Nephron (organoid): ENCODE measurements at regions not wholly inside any gene's neighbourhood (a gene's known extent, or its start where the extent isn't known, plus 50 kb on each side); places are given as distances from the start of the nearest gene placed in this dataset.

Experiments used
- H3K27ac Mint-ChIP-seq, 3 experiments: 2 replicates each; pipeline ENCODE4 v1.8.0; 2020; ENCODE audit warnings: mixed read lengths in 3 of 3, mild to moderate bottlenecking in 2 of 3, moderate library complexity in 1 of 3
- H3K27me3 Mint-ChIP-seq: 2 replicates; pipeline ENCODE4 v1.8.0; 2021; ENCODE audit warnings: low read depth, mild to moderate bottlenecking, moderate library complexity, mixed read lengths
- H3K36me3 Mint-ChIP-seq: 2 replicates; pipeline ENCODE4 v1.8.0; 2020; ENCODE audit warnings: low read depth, mixed read lengths
- H3K4me1 Mint-ChIP-seq: 2 replicates; pipeline ENCODE4 v1.8.0; 2020; ENCODE audit warnings: mixed read lengths
- H3K4me3 Mint-ChIP-seq, 3 experiments: 2 replicates each; pipeline ENCODE4 v1.8.0; 2020; ENCODE audit warnings: mild to moderate bottlenecking in 3 of 3, mixed read lengths in 3 of 3, moderate library complexity in 2 of 3
- H3K9me3 Mint-ChIP-seq: 2 replicates; pipeline ENCODE4 v1.8.0; 2020; ENCODE audit warnings: mixed read lengths
- TF ChIP-seq, protein P1 (sequence below), 3 experiments: fragments of 200-600 bp; sonication (generic); IDR thresholded peaks; one replicate each; pipeline ENCODE4 v1.5.0; 2021; ENCODE audit warnings: antibody characterized with exemption in 3 of 3; ENCODE audit not compliant: unreplicated experiment in 3 of 3

DNA sequence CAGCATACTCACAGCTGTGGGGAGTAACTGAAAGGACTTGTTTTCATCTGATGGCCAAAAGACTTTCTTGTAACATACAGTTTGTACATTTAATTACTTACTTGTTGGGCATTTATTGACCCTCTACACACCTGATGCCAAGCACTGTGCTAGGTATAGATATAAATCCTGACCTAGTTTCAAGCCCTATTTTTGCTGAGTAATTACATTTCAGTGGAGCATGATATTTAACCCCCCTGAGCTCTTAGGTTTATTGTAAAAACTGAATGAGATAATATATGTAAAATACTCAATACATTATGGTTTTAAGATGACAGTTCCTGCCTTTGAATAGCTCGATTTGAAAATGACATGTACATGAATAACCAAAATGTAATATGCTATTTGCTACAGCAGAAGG is 68.1 kb upstream of the SLC12A2 start:
- Mint-ChIP-seq H3K27me3 (no peaks in the 10 kb centered on the region), H3K9me3 (no peaks in the 10 kb centered on the region)

DNA sequence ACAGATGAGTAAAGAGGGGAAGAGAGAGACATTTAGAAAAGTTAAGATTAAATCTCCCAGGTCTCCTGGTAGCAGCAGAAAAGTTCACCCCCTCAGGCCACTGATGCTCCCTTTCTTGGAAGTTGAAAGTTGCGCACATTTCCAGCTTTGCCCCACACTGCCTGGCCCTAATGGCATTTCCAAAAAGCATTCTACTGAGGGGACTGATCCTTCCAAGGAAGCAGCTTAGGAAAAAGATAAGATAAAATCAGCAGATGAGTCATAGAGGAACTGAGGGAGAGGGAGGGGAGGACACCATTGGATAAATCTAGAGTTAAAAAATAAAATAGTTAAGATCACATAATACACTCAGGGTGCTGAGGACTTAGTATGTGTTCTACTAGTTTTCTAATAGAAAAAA is 67.6 kb upstream of the SLC12A2 start:
- peaks cover 11% of the 10 kb centered on the region for H3K4me1 Mint-ChIP-seq
- H3K27ac Mint-ChIP-seq: no peak overlapping the region
- TF ChIP-seq, protein P1, sequence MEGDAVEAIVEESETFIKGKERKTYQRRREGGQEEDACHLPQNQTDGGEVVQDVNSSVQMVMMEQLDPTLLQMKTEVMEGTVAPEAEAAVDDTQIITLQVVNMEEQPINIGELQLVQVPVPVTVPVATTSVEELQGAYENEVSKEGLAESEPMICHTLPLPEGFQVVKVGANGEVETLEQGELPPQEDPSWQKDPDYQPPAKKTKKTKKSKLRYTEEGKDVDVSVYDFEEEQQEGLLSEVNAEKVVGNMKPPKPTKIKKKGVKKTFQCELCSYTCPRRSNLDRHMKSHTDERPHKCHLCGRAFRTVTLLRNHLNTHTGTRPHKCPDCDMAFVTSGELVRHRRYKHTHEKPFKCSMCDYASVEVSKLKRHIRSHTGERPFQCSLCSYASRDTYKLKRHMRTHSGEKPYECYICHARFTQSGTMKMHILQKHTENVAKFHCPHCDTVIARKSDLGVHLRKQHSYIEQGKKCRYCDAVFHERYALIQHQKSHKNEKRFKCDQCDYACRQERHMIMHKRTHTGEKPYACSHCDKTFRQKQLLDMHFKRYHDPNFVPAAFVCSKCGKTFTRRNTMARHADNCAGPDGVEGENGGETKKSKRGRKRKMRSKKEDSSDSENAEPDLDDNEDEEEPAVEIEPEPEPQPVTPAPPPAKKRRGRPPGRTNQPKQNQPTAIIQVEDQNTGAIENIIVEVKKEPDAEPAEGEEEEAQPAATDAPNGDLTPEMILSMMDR (IDR thresholded peaks at IDR 0.05; ENCODE audit: unreplicated experiment in 3 of 3): no peak
- no peaks in the 10 kb centered on the region for H3K9me3 Mint-ChIP-seq
- no peak overlapping the region for H3K4me3 Mint-ChIP-seq
- no peaks in the 10 kb centered on the region for H3K27me3 Mint-ChIP-seq
- H3K36me3 Mint-ChIP-seq: no peaks in the 10 kb centered on the region

More for the DNA sequence above, 68.1 kb upstream of the SLC12A2 start:
- Mint-ChIP-seq H3K4me1 (peaks cover 11% of the 10 kb centered on the region), H3K4me3 (no peak overlapping the region), H3K36me3 (no peaks in the 10 kb centered on the region), H3K27ac (no peak overlapping the region)
- TF ChIP-seq, protein P1 (IDR thresholded peaks at IDR 0.05; ENCODE audit: unreplicated experiment in 3 of 3): no peak

DNA sequence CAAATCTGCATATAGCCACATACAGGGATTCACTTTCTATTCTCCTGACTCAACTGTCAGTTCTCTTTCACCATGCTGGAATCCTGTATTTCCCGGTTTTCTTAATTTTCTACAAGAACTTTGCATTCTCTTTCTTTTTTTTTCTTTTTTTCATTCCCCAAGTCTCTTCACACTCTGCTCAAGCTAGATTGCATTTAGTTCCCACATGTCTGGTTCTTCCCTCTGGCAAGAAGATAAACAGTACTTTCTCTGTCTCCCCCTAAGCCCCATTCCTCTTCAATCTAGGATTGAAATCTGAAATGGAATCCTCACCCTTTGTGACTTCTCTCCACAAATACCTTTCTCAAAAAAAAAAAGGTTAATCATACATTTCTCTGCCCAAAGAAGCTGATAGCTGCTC is 64.2 kb upstream of the SLC12A2 start:
- TF ChIP-seq, protein P1 (IDR thresholded peaks at IDR 0.05; ENCODE audit: unreplicated experiment in 3 of 3): no peak
- Mint-ChIP-seq H3K36me3 (peaks cover 15% of the 10 kb centered on the region), H3K4me3 (no peak overlapping the region), H3K27me3 (no peaks in the 10 kb centered on the region), H3K27ac (no peak overlapping the region), H3K4me1 (peaks cover 11% of the 10 kb centered on the region), H3K9me3 (peaks cover 5% of the 10 kb centered on the region)

- Mint-ChIP-seq H3K4me3 (no peak overlapping the region), H3K9me3 (peaks cover 5% of the 10 kb centered on the region), H3K27me3 (no peaks in the 10 kb centered on the region), H3K36me3 (peaks cover 15% of the 10 kb centered on the region), H3K27ac (no peak overlapping the region), H3K4me1 (peaks cover 6% of the 10 kb centered on the region)
- TF ChIP-seq, protein P1 (IDR thresholded peaks at IDR 0.05; ENCODE audit: unreplicated experiment in 3 of 3): no peak
Measured at GRCh38 chr5:128020012-128020411, 63.6 kb upstream of the SLC12A2 start.

GRCh38 chr5:128021411-128021810 is 62.2 kb upstream of the SLC12A2 start:
- no peak overlapping the region for H3K4me3 Mint-ChIP-seq
- H3K36me3 Mint-ChIP-seq: peaks cover 15% of the 10 kb centered on the region
- TF ChIP-seq, protein P1 (IDR thresholded peaks at IDR 0.05; ENCODE audit: unreplicated experiment in 3 of 3): no peak
- H3K4me1 Mint-ChIP-seq: no peaks in the 10 kb centered on the region
- H3K27ac Mint-ChIP-seq: no peak overlapping the region
- H3K27me3 Mint-ChIP-seq: no peaks in the 10 kb centered on the region
- peaks cover 5% of the 10 kb centered on the region for H3K9me3 Mint-ChIP-seq
